Stromal cell of bone marrow (primary cell): ENCODE measurements at regions not wholly inside any gene's neighbourhood (a gene's known extent, or its start where the extent isn't known, plus 50 kb on each side); places are given as distances from the start of the nearest gene placed in this dataset.
"Not testable (repeated sequence)": the region's sequence is repeated elsewhere in the genome, so short reads cannot be mapped to it uniquely, and the experiment has no call there.

Experiments used
- DNase-seq: peaks from one replicate; pipeline ENCODE4 v3.0.0-alpha.2; 2012; ENCODE audit warnings: low read depth

DNA sequence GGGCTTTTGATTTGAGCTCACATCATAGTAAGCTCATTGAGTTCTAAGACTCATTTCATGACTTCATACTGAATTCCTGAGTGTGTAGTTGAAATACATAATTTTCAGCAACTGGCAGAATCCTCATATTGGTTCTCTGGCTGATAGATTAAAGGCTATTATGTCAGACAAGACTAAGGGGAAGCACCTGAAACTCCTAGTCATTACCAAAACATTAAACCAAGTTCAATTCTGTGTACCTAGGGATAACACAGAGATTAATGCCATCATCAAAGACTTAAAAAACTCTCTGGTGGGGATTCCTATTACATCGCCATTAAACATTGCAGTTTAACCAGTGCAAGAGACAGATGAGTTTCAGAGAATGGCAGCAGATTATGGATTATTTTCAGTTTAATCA is 339.1 kb downstream of the PTPRC start:
- no peak for DNase-seq

- DNase-seq: no peak
Observed at GRCh38 chr1:198978523-198978922, 339.7 kb downstream of the PTPRC start.

DNA sequence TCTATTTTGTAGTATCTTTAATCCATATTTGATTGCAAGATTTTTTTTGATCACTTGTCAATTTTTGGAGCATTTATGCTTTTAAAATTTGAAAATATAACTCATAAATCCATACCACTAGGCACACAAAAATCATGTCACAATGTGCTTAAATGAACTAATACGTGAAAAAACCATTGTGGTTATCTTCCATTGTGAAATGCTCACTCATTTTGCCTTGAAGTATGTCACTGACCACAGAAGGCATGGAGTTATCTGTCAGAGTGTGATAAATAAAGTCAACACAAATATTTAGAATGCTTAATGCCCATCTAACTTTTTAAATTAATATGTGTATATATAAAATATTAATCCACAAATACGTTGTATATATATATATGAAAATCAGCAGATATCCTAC is 347.2 kb downstream of the PTPRC start:
- no peak for DNase-seq

GRCh38 chr1:198986442-198986841 is 347.6 kb downstream of the PTPRC start:
- no peak for DNase-seq

- DNase-seq: no peak
Observed at GRCh38 chr1:199002661-199003060, 363.8 kb downstream of the PTPRC start.

DNA sequence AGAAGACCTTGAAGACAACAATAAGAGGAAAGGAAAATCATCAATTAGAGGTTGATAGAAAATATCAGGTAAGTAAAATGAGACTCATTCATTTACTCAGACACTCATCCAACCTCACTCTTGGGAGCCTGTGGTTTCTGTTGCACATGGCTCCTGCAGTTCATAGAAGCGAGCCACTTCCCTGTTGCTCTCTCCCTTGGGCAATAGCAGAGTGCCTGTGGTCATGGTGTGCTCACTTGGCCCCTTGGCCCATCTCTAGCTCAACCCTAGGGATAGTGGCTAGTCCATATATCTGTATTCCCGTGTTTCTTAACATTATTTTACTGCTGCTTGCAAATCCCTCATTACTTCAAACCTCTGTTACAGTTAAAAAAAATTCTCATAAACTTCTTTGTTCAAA is 368.6 kb downstream of the PTPRC start:
- no peak for DNase-seq

DNA sequence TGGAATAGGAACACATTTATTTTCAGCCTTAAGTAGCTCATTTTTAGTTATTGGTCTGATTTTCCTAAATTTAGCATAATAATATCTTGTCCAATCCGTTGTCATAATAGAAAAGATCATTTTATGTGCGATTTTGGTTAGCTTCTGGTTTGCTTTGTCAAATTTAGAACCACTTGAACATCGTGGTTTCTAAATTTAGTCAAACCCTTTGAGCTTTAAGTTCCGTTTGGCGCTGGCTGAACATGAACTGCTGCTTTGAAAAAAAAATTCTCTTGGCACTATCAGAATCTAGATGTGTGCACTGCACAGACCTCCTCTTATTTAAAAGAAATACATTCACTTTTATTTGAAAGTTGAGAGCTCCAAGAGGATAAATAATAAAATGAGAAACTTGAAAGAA is 370.6 kb downstream of the PTPRC start:
- DNase-seq: no peak

GRCh38 chr1:199010492-199010891 is 371.7 kb downstream of the PTPRC start:
- no peak for DNase-seq

DNA sequence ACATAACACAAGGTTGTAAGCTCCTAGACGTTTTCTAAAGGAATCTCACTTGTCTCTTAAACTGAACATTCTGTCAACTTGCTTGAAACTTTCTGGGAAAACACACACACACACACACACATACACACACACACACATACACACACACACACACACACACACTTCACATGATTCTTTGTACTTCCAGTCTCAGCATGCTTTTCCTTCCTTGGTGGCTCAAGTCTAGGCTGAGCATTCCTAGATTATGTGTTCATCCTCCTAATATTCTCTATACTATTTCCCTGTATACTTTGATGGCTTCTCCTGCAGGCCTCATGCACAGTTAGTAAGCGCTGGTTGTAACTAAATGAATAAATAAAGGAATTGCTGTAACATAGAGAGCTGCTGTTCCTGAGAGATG is 372.1 kb downstream of the PTPRC start:
- DNase-seq: no peak

- DNase-seq: no peak
Observed at GRCh38 chr1:199015799-199016198, 377.0 kb downstream of the PTPRC start.

GRCh38 chr1:199018471-199019135 is 379.8 kb downstream of the PTPRC start:
- no peak for DNase-seq

DNA sequence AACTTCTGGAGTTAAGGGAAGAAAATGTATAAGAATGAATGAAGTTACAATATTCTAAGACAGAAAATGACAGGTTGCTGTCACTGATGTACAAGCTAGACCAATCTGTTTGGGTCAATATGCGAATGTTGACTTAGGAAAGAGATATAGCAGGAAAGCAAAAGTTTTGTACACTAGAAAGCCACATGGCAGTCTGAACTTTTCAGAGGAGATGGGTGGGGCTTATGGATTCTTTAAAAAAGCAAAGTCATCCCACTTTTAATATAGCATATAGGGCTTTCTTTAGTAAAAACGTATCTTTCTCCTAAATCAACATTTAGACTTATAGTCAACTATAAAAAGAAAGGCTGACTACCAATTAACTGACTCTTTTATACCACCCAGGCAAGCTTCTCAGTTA is 381.2 kb downstream of the PTPRC start:
- no peak for DNase-seq

DNA sequence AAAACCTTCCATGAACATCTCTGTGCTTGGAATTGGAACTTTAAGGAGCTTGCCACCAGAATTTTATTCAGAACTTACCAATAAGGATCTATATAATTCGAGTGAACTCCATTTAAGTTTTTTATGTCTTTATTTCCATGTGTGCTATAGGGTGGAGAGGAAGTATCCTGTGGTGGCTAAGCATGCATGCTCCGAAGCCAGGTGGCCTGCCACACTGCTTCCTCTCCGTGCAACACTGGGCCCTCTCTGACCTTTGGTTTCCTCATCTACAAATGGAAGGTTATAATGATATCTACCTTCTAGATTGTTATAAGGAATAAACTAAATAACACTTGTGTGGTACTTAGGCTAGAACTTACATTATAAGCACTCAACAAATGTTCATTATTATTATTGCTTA is 382.1 kb downstream of the PTPRC start:
- DNase-seq: no peak

DNA sequence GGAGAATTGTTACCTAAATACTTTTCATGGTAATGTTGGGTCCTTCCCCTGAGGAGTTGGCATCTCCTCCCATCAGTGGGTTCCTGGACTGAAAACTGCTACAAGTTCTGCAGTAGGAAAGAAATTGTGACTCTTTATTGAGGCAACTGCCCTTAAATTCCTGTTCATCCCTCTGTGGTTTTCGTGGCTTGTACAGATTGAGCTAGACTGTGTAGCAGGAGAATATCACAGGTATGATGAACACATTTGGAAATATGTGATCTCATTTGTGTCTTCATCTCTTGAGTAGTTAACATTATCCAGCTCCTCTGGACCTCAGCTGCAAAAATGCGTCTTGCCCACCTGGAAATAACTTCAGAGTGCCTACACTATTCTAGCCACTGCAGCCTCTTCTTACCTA is 390.6 kb downstream of the PTPRC start:
- no peak for DNase-seq

DNA sequence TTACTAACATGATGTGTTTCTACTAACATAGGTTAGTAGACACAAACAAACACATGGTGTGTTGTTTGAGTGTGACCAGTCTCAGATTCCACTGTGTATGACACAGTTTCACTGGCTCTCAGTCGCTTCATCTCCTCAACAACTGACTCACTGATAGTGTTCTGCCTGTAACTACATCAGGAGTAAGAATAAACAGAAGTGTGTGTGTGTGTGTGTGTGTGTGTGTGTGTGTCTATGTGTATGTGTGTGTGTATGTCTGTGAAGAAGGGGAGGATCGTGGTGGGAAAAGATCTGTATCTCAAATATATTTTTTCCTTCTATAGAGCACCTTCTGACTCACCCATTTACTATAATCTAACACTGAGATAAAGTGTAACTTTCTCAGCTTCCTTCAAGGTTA is 391.0 kb downstream of the PTPRC start:
- DNase-seq: no peak

DNA sequence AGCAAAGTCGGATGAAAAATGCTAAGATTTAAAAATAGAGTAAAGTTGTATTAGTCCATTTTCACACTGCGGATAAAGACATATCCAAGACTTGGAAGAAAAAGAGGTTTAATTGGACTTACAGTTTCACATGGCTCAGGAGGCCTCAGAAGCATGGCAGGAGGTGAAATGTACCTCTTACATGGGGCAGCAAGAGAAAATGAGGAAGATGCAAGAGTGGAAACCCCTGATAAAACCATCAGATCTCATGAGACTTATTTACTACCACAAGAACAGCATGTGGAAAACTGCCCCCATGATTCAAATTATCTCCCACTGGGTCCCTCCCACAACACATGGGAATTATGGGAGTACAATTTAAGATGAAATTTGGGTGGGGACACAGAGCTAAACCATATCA is 391.7 kb downstream of the PTPRC start:
- not testable (repeated sequence) for DNase-seq

DNA sequence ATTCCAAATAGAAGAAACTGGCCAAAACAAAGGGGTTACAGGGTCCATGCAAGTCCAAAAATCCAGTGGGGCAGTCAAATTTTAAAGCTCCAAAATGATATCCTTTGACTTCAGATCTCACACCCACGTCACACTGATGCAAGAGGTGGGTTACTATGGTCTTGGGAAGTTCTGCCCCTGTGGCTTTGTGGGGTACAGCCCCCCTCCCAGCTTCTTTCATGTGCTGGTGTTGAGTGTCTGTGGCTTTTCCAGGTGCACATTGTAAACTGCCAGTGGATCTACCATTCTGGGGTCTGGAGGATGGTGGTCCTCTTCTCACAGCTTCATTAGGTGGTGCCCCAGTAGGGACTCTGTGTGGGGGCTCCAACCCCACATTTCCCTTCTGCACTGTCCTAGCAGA is 392.3 kb downstream of the PTPRC start:
- not testable (repeated sequence) for DNase-seq

- not testable (repeated sequence) for DNase-seq
Observed at GRCh38 chr1:199032479-199032878, 393.6 kb downstream of the PTPRC start.

- DNase-seq: no peak
Observed at GRCh38 chr1:199033661-199034060, 394.8 kb downstream of the PTPRC start.

DNA sequence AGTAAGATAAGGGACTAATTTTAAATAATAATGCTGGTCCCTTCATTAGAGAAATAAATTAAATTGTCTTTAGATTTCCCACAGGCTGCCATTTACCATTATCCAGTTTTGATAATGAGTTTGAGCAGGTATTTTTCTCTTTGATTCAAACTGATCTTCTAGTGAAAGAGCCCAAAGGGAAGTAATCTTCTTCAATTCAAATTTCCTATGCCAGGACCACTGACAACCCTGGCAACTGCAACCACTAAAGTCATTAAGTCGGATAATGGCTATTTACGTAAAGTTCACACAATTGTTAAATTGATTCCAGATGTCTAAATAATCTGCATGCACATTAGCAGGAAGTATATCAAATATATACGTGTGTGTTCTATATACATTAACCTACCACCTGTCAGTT is 399.3 kb downstream of the PTPRC start:
- no peak for DNase-seq

GRCh38 chr1:199040076-199040905 is 401.5 kb downstream of the PTPRC start:
- no peak for DNase-seq

DNA sequence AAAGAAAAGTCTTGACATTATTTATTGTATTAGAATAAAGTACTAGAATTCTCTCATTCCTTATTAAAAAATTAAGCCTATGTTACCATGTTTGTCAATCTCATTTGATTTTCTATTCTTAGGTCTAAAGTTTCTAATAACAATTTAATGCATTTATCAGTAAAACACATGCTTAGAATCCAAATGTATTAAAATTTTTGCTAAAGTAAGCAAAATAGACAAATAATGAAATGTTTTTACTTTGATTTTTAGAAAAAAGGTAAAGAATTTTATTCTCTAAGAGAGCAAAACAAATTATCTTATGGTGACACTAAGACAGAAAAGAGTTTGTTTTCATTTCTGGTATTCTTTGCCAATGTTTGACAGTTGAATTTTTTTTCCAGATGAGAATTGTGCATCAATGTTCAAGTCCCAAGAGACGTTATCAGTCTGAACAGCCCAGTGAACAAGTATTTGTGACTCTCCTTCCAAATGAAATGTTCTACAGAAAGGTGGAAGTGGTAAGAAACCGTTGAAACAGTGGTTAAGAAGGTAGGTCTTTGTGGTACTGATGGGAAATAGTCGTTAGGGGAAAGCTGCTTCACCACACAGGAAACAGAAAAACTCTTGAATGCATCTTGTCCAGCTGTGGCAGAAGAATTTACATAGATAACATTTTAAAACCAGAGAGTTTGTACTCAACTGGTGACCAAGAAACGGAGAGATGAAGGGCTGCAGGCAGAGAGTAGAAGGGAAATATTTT is 402.5 kb downstream of the PTPRC start:
- DNase-seq: no peak

- DNase-seq: no peak
Observed at GRCh38 chr1:199042193-199042592, 403.4 kb downstream of the PTPRC start.
